GM12872 (cell line): ENCODE measurements at regions not wholly inside any gene's neighbourhood (a gene's known extent, or its start where the extent isn't known, plus 50 kb on each side); places are given as distances from the start of the nearest gene placed in this dataset.

ENCODE experiments used
- CTCF ChIP-seq: IDR thresholded peaks from 3 replicates; pipeline ENCODE4 v1.5.1; 2011; ENCODE audit warnings: low read depth, mild to moderate bottlenecking, low read length, moderate library complexity; ENCODE audit not compliant: insufficient read depth

GRCh38 chr3:68004091-68004490 lies 349.7 kb upstream of the SUCLG2 start:
- no peak for TF ChIP-seq CTCF

- TF ChIP-seq CTCF: no peak
Observed at GRCh38 chr3:67998281-67998680, 343.9 kb upstream of the SUCLG2 start.

GRCh38 chr3:67995206-67995605 lies 340.8 kb upstream of the SUCLG2 start:
- TF ChIP-seq CTCF: no peak

GRCh38 chr3:67986706-67987105 lies 332.3 kb upstream of the SUCLG2 start:
- no peak for TF ChIP-seq CTCF

GRCh38 chr3:67983166-67983565 lies 328.8 kb upstream of the SUCLG2 start:
- no peak for TF ChIP-seq CTCF

- no peak for TF ChIP-seq CTCF
Observed at GRCh38 chr3:67981077-67981476, 326.7 kb upstream of the SUCLG2 start.

GRCh38 chr3:67979342-67979741 lies 324.9 kb upstream of the SUCLG2 start:
- TF ChIP-seq CTCF: no peak

GRCh38 chr3:67977762-67978161 lies 323.4 kb upstream of the SUCLG2 start:
- TF ChIP-seq CTCF: no peak
